PC-9 (cell line): ENCODE measurements at regions not wholly inside any gene's neighbourhood (a gene's known extent, or its start where the extent isn't known, plus 50 kb on each side); places are given as distances from the start of the nearest gene placed in this dataset.

Experiments used
- BruUV-seq: library from RNA; stranded (reverse); fragments of 400-500 nt; replicated peaks from 2 replicates; lab custom pipeline; 2021; lab: Mats Ljungman, UMichigan
- CTCF ChIA-PET: fragments of 300-600 bp; sonication (Branson Sonifier 250); formaldehyde crosslinking; loops from one replicate; lab custom pipeline; 2022; ENCODE audit warnings: antibody characterized with exemption; lab: Charles Lee
- POLR2A ChIA-PET: fragments of 300-600 bp; sonication (Branson Sonifier 250); formaldehyde crosslinking; loops from one replicate; lab custom pipeline; 2022; ENCODE audit warnings: antibody characterized with exemption; ENCODE audit not compliant: unreplicated experiment; lab: Charles Lee
- DNase-seq, 2 experiments: peaks; one replicate each; pipeline versions ENCODE4 v3.0.0 to v3.0.0-alpha.2; 2015 to 2022; ENCODE audit warnings: mixed read lengths in 1 of 2
- H2AFZ ChIP-seq: fragments of 200-600 bp; sonication (generic); 2 replicates; pipeline ENCODE4 v1.8.1; 2017; ENCODE audit warnings: antibody characterized with exemption
- H3F3A ChIP-seq: fragments of 200-600 bp; sonication (generic); 2 replicates; pipeline ENCODE4 v1.8.1; 2017; ENCODE audit warnings: antibody characterized with exemption, mild to moderate bottlenecking, low read depth; ENCODE audit not compliant: insufficient read depth
- H3K27ac ChIP-seq: fragments of 200-600 bp; sonication (generic); 2 replicates; pipeline ENCODE4 v1.6.1; 2016; ENCODE audit warnings: mixed run types
- H3K27me3 ChIP-seq: fragments of 200-600 bp; sonication (generic); 2 replicates; pipeline ENCODE4 v1.6.1; 2016; ENCODE audit warnings: low read depth, mixed run types; ENCODE audit not compliant: insufficient read depth
- H3K36me3 ChIP-seq: fragments of 200-600 bp; sonication (generic); 2 replicates; pipeline ENCODE4 v1.6.1; 2016; ENCODE audit warnings: low read depth, mixed run types
- H3K4me1 ChIP-seq: fragments of 200-600 bp; sonication (generic); replicated peaks from 2 replicates; pipeline ENCODE4 v1.6.1; 2016; ENCODE audit warnings: mixed run types; ENCODE audit not compliant: insufficient read depth
- H3K4me2 ChIP-seq: fragments of 200-600 bp; sonication (generic); 2 replicates; pipeline ENCODE4 v1.6.1; 2017; ENCODE audit warnings: mixed run types
- H3K4me3 ChIP-seq: fragments of 200-600 bp; sonication (generic); 2 replicates; pipeline ENCODE4 v1.6.1; 2016; ENCODE audit warnings: mixed run types
- H3K79me2 ChIP-seq: fragments of 200-600 bp; sonication (generic); 2 replicates; pipeline ENCODE4 v1.6.1; 2017; ENCODE audit warnings: low read depth, mixed run types
- H3K9me2 ChIP-seq: fragments of 200-600 bp; sonication (generic); 2 replicates; pipeline ENCODE4 v1.8.1; 2017; ENCODE audit warnings: mild to moderate bottlenecking; ENCODE audit not compliant: insufficient read depth
- H3K9me3 ChIP-seq: fragments of 200-600 bp; sonication (generic); 2 replicates; pipeline ENCODE4 v1.8.1; 2016; ENCODE audit warnings: low read depth; ENCODE audit not compliant: insufficient read depth
- H4K20me1 ChIP-seq: fragments of 200-600 bp; sonication (generic); 2 replicates; pipeline ENCODE4 v1.8.1; 2017; ENCODE audit not compliant: insufficient read depth
- CTCF ChIP-seq: fragments of 200-600 bp; sonication (generic); conservative IDR thresholded peaks from 2 replicates; pipeline ENCODE4 v1.6.1; 2017; ENCODE audit warnings: mixed run types, antibody characterized with exemption, mild to moderate bottlenecking, moderate library complexity
- EZH2 ChIP-seq: fragments of 200-600 bp; sonication (generic); IDR thresholded peaks from 2 replicates; pipeline ENCODE4 v1.8.0; 2017; ENCODE audit warnings: antibody characterized with exemption, low read depth
- intact Hi-C: fragments of 100-400 bp; cut with micrococcal nuclease; formaldehyde crosslinking; loops from one replicate; pipeline ENCODE4 v1.10.0; 2022; ENCODE audit not compliant: unreplicated experiment

DNA sequence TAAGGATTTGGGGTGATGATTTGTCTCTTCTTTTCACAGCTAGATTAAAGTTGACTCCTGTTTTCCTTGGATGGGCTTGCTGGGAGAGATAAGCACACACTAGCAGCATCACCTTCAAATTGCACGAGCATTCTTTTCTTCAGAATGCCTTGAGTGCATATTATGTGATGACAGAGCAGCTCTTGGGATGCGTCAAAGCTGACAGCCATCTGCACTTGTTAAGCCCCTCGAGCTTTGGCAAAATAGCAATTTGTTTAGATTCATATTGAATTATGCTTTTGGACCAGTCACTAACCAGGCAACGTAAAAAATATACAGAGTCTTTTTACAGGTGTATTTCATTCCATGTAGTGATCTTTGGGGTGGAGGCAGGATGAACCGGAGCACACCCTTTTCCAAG is 407.0 kb downstream of the FUT8 start:
- Histone ChIP-seq H3F3A (peaks cover 9% of the 10 kb centered on the region; the same call in 1 of the 2 replicates), H3K27ac (no peak overlapping the region), H3K9me3 (no peaks in the 10 kb centered on the region), H3K4me1 (no peaks in the 10 kb centered on the region), H3K4me3 (no peak overlapping the region), H4K20me1 (no peaks in the 10 kb centered on the region), H3K36me3 (no peaks in the 10 kb centered on the region), H2AFZ (no peak overlapping the region), H3K9me2 (0 out of 2 replicates have a peak, but pooled peaks cover under 1% of the 10 kb centered on the region), H3K27me3 (no peaks in the 10 kb centered on the region), H3K4me2 (no peak overlapping the region), H3K79me2 (no peaks in the 10 kb centered on the region)
- intact Hi-C loops: no loop called here
- ChIA-PET POLR2A (interaction anchor here (0.6 kb wide), 1 partner anchor 13 kb away, joined by 5 read pairs; no protein-coding TSS in a partner anchor), CTCF (no interaction called here)
- BruUV-seq: no TSS peak
- TF ChIP-seq CTCF: no peak
- TF ChIP-seq EZH2: no peak
- DNase-seq: no peak

- Histone ChIP-seq H3K36me3 (no peaks in the 10 kb centered on the region), H3K4me1 (no peaks in the 10 kb centered on the region), H3K9me2 (no peaks in the 10 kb centered on the region), H4K20me1 (no peaks in the 10 kb centered on the region), H3K9me3 (no peaks in the 10 kb centered on the region), H2AFZ (no peak overlapping the region), H3K27ac (no peak overlapping the region), H3K4me2 (no peak overlapping the region), H3K27me3 (no peaks in the 10 kb centered on the region), H3F3A (peaks cover 9% of the 10 kb centered on the region; the same call in 1 of the 2 replicates), H3K4me3 (no peak overlapping the region), H3K79me2 (no peaks in the 10 kb centered on the region)
- BruUV-seq: no TSS peak
- DNase-seq: no peak
- intact Hi-C loops: no loop called here
- TF ChIP-seq EZH2: no peak
- no peak for TF ChIP-seq CTCF
- ChIA-PET POLR2A (no interaction called here), CTCF (no interaction called here)
These were observed 408.8 kb downstream of the FUT8 start for GRCh38 chr14:65821224-65821753.

DNA sequence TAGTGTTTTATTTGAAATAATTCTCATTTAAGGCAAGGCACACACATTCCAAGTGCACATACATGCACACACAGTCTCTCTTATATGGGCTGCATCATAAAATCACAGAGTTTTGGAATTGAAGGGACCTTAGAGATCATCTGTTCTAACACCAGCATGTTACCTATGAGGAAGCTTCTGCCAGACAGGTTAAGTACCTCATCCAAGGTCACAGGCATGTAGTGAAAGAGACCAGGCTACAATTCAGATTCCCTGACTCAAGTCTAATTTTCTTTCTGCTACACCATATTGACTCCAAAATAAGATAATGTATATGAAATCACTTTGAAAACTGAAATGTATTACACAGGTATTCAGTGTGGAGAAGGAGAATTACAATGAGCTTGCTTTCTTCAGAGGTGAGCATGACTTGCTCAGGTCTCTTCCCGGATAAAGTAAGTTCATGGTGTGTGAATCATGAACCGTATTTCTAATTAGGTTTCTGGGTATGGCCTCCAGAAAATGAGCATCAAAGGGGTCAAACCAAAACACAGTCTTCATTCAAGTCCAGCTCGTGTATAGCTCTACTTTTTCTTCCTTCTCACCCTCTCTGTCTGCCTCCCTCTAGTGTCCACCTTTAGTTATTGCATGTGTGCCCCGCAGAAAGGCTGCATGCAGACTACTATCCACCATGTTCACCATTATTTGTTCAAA is 411.9 kb downstream of the FUT8 start:
- Histone ChIP-seq H3K9me3 (no peaks in the 10 kb centered on the region), H3F3A (no peaks in the 10 kb centered on the region), H3K27me3 (no peaks in the 10 kb centered on the region), H3K27ac (no peak overlapping the region), H3K4me1 (no peaks in the 10 kb centered on the region), H2AFZ (no peak overlapping the region), H3K4me3 (no peak overlapping the region), H3K9me2 (no peaks in the 10 kb centered on the region), H4K20me1 (no peaks in the 10 kb centered on the region), H3K36me3 (no peaks in the 10 kb centered on the region), H3K79me2 (no peaks in the 10 kb centered on the region), H3K4me2 (peak overlapping the region; percentile 10; the same call in 1 of the 2 replicates)
- peak; percentile 46 to 48 for DNase-seq
- CTCF ChIA-PET: interaction anchor here (0.5 to 2.3 kb wide), 14 partner anchors 9 to 660 kb away, joined by 3 to 59 read pairs (median 4); partner anchors contain the start of gene FUT8
- BruUV-seq: no TSS peak
- intact Hi-C loops: loop anchor here (1.0 kb wide), 2 partner anchors 409 to 660 kb away; no protein-coding TSS in a partner anchor
- POLR2A ChIA-PET: no interaction called here
- no peak for TF ChIP-seq EZH2
- TF ChIP-seq CTCF: peak; percentile 92
